ENCODE measurements at regions not wholly inside any gene's neighbourhood (a gene's known extent, or its start where the extent isn't known, plus 50 kb on each side); places are given as distances from the start of the nearest gene placed in this dataset.
"Not testable (repeated sequence)": the region's sequence is repeated elsewhere in the genome, so short reads cannot be mapped to it uniquely, and the experiment has no call there.

GRCh38 chr4:31783311-31783710 lies 1063.1 kb downstream of the PCDH7 start:
- TF ChIP-seq, protein P1, sequence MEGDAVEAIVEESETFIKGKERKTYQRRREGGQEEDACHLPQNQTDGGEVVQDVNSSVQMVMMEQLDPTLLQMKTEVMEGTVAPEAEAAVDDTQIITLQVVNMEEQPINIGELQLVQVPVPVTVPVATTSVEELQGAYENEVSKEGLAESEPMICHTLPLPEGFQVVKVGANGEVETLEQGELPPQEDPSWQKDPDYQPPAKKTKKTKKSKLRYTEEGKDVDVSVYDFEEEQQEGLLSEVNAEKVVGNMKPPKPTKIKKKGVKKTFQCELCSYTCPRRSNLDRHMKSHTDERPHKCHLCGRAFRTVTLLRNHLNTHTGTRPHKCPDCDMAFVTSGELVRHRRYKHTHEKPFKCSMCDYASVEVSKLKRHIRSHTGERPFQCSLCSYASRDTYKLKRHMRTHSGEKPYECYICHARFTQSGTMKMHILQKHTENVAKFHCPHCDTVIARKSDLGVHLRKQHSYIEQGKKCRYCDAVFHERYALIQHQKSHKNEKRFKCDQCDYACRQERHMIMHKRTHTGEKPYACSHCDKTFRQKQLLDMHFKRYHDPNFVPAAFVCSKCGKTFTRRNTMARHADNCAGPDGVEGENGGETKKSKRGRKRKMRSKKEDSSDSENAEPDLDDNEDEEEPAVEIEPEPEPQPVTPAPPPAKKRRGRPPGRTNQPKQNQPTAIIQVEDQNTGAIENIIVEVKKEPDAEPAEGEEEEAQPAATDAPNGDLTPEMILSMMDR (IDR thresholded peaks at IDR 0.05; ENCODE audit: control extremely low read depth, extremely low read depth, low read depth, missing control alignments) = no peak

DNA sequence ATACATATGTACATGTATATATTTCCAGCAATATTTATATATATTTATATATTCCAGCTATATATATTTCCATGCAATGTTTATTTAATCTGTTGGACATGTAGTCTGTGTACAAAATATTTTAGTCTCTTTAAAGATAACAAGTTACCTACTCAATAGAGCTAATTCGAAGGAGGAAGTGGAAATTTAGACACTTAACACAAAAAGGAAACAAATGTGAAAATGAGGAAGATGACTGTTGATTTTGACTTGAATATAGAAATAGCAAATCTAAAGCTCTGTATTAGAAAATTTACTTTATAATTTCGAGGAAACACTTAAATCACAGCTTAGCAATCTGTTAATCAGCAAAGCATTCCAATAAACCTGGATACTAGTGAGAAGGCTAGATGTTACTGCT lies 1064.4 kb downstream of the PCDH7 start:
- no peak for DNase-seq (ENCODE audit: extremely low spot score)
- ChIA-PET CTCF (no interaction called here), POLR2A (no interaction called here)
- TF ChIP-seq, protein P1 (IDR thresholded peaks at IDR 0.05; ENCODE audit: control extremely low read depth, extremely low read depth, low read depth, missing control alignments) = no peak

More at GRCh38 chr4:31783311-31783710, 1063.1 kb downstream of the PCDH7 start:
- ChIA-PET POLR2A (no interaction called here), CTCF (interaction anchor here (0.7 to 1.0 kb wide), 2 partner anchors 47 to 82 kb away, joined by 3 read pairs; no protein-coding TSS in a partner anchor)
- no peak for DNase-seq (ENCODE audit: extremely low spot score)

DNA sequence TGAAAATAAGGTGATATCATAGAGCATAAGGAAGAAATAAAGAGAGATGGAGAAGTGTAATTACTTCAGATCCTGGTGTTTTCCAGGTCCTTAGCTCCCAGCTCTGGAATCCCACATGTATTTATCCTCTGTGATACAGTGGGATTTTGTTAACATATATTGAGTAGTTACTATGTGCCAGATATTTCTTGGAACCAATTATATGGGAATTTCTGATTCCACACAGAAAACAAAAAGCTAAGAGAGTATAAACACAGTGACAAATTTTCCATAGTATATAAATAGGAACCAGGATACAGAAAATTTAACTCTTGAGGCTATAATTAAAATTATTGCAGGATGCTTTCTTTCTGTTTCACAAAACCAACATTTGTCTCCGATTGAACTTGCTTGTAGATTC lies 1067.5 kb downstream of the PCDH7 start:
- POLR2A ChIA-PET = no interaction called here
- CTCF ChIA-PET = no interaction called here
- DNase-seq (ENCODE audit: extremely low spot score) = no peak
- TF ChIP-seq, protein P1 (IDR thresholded peaks at IDR 0.05; ENCODE audit: control extremely low read depth, extremely low read depth, low read depth, missing control alignments) = no peak

- POLR2A ChIA-PET = no interaction called here
- CTCF ChIA-PET = interaction anchor here (0.7 kb wide), 1 partner anchor 34 kb away, joined by 3 read pairs; no protein-coding TSS in a partner anchor
- TF ChIP-seq, protein P1 (IDR thresholded peaks at IDR 0.05; ENCODE audit: control extremely low read depth, extremely low read depth, low read depth, missing control alignments) = no peak
- DNase-seq (ENCODE audit: extremely low spot score) = no peak
Measured at GRCh38 chr4:31788676-31789075, 1068.5 kb downstream of the PCDH7 start.

- ChIA-PET CTCF (interaction anchor here (0.8 kb wide), 1 partner anchor 15 kb away, joined by 3 read pairs; no protein-coding TSS in a partner anchor), POLR2A (no interaction called here)
- TF ChIP-seq, protein P1 (IDR thresholded peaks at IDR 0.05; ENCODE audit: control extremely low read depth, extremely low read depth, low read depth, missing control alignments) = no peak
- no peak for DNase-seq (ENCODE audit: extremely low spot score)
Measured at GRCh38 chr4:31791666-31792065, 1071.5 kb downstream of the PCDH7 start.

DNA sequence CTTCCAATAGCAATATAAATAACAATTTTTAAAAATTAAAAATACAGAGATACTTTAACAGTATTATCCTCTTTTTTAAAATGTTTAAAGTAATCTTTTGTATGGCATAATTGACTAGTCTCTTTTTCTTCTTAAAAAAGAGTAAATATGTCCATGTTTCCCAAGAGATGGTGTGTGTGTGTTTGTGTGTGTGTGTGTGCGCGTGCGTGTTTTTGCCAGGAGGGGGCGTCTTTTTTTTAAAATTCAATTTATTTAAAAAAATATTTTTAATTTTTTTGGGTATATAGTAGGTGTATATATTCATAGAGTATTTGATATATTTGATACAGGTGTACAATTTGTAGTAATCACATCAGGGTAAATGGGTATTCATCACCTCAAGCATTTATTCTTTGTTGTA lies 1073.7 kb downstream of the PCDH7 start:
- DNase-seq (ENCODE audit: extremely low spot score) = no peak
- ChIA-PET CTCF (no interaction called here), POLR2A (no interaction called here)
- TF ChIP-seq, protein P1 (IDR thresholded peaks at IDR 0.05; ENCODE audit: control extremely low read depth, extremely low read depth, low read depth, missing control alignments) = no peak

DNA sequence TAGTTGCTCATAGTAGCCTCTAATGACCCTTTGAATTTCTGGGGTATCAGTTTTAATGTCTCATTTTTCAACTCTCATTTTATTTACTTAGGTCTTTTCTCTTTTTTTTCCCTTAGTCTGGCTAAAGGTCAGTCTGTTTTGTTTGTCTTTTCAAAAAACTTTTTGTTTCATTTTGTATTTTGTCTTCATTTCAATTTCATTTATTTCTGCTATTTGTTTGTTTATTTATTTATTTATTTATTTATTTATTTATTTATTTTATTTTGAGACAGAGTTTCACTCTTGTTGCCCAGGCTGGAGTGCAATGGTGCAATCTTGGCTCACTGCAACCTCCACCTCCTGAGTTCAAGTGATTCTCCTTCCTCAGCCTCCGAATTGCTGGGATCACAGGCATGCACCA lies 1076.9 kb downstream of the PCDH7 start:
- DNase-seq (ENCODE audit: extremely low spot score); POLR2A ChIA-PET; CTCF ChIA-PET: not testable (repeated sequence)
